Bronchial epithelial cell (primary cell): ENCODE measurements at regions not wholly inside any gene's neighbourhood (a gene's known extent, or its start where the extent isn't known, plus 50 kb on each side); places are given as distances from the start of the nearest gene placed in this dataset.
"Not testable (repeated sequence)": the region's sequence is repeated elsewhere in the genome, so short reads cannot be mapped to it uniquely, and the experiment has no call there.

Source experiments
- DNase-seq: peaks from one replicate; pipeline ENCODE4 v3.0.0-alpha.2; 2010; ENCODE audit warnings: low read depth
- FAIRE-seq: peaks from 2 replicates; lab custom pipeline; 2011; peaks lifted over from hg19 to GRCh38; lab: Jason Lieb, UNC
- H3K27me3 ChIP-seq: 2 replicates; pipeline ENCODE4 v1.5.1; 2011; ENCODE audit warnings: low read length; ENCODE audit not compliant: control insufficient read depth, insufficient read depth
- H3K36me3 ChIP-seq: 2 replicates; pipeline ENCODE4 v1.5.1; 2011; ENCODE audit warnings: low read length; ENCODE audit not compliant: control insufficient read depth, insufficient read depth
- H3K4me3 ChIP-seq: 2 replicates; pipeline ENCODE4 v1.5.1; 2011; ENCODE audit warnings: mild to moderate bottlenecking, low read depth, low read length, control low read depth
- TF ChIP-seq, protein P1 (sequence below): IDR thresholded peaks from 2 replicates; pipeline ENCODE4 v1.5.1; 2011; ENCODE audit warnings: mild to moderate bottlenecking, moderate library complexity, low read length, control low read depth, inconsistent platforms; ENCODE audit not compliant: insufficient read depth, severe bottlenecking

- H3K27me3 ChIP-seq: no peaks in the 10 kb centered on the region
- H3K36me3 ChIP-seq: no peaks in the 10 kb centered on the region
- no peak for FAIRE-seq
- no peak overlapping the region for H3K4me3 ChIP-seq
- TF ChIP-seq, protein P1, sequence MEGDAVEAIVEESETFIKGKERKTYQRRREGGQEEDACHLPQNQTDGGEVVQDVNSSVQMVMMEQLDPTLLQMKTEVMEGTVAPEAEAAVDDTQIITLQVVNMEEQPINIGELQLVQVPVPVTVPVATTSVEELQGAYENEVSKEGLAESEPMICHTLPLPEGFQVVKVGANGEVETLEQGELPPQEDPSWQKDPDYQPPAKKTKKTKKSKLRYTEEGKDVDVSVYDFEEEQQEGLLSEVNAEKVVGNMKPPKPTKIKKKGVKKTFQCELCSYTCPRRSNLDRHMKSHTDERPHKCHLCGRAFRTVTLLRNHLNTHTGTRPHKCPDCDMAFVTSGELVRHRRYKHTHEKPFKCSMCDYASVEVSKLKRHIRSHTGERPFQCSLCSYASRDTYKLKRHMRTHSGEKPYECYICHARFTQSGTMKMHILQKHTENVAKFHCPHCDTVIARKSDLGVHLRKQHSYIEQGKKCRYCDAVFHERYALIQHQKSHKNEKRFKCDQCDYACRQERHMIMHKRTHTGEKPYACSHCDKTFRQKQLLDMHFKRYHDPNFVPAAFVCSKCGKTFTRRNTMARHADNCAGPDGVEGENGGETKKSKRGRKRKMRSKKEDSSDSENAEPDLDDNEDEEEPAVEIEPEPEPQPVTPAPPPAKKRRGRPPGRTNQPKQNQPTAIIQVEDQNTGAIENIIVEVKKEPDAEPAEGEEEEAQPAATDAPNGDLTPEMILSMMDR: no peak
- DNase-seq: no peak
These were observed 395.3 kb upstream of the RUNX1 start for GRCh38 chr21:35444391-35444790.

GRCh38 chr21:35441868-35442582 is 392.9 kb upstream of the RUNX1 start:
- TF ChIP-seq, protein P1: no peak
- Histone ChIP-seq H3K4me3 (no peak overlapping the region), H3K27me3 (no peaks in the 10 kb centered on the region), H3K36me3 (no peaks in the 10 kb centered on the region)
- no peak for DNase-seq
- peak; percentile 72 for FAIRE-seq

- no peak for FAIRE-seq
- Histone ChIP-seq H3K36me3 (no peaks in the 10 kb centered on the region), H3K27me3 (no peaks in the 10 kb centered on the region), H3K4me3 (no peak overlapping the region)
- DNase-seq: peak; percentile 60
- TF ChIP-seq, protein P1: no peak
These were observed 389.7 kb upstream of the RUNX1 start for GRCh38 chr21:35438643-35439404.

DNA sequence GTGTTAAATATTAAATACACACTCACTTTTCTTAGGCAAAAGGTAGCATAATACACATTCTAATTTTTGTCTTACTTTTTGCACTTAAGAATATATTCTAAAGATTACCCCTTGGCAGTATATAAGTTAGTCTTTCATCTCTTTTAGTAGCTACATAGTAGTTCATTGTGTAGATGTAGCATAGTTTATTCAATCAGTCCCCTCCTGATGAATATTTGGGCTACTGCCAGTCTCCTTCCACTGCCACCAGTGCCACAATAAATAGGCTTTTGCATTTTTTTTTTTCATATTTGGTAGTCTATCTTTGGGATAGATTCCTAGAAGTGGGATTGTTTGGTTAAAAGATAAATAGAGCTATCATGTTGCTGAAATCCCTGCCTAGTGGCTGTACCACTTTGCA is 388.8 kb upstream of the RUNX1 start:
- Histone ChIP-seq H3K27me3 (no peaks in the 10 kb centered on the region), H3K4me3 (no peak overlapping the region), H3K36me3 (no peaks in the 10 kb centered on the region)
- TF ChIP-seq, protein P1: no peak
- DNase-seq: no peak
- FAIRE-seq: no peak

DNA sequence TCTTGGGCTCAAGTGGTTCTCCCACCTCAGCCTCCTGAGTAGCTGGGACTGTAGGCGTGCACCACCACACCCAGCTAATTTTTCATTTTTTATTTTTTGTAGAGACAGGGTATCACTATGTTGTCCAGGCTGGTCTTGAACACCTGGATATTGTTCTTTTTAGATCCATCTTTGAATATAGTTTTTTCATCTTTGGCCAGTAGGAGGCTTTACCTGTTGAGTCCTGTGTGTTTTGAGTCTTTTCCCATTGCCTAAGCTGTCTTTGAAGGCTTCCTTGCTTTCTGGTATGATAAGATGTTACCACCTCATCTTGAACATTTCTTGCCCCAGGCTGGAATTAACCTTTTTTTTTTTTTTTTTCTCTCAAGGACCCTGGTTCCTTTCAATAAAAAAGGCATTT is 387.8 kb upstream of the RUNX1 start:
- Histone ChIP-seq H3K4me3 (no peak overlapping the region), H3K27me3 (no peaks in the 10 kb centered on the region), H3K36me3 (no peaks in the 10 kb centered on the region)
- peak; percentile 6 for DNase-seq
- TF ChIP-seq, protein P1: peak; percentile 3
- no peak for FAIRE-seq

- FAIRE-seq, H3K27me3 ChIP-seq, H3K36me3 ChIP-seq, DNase-seq, H3K4me3 ChIP-seq: not testable (repeated sequence)
These were observed 383.5 kb upstream of the RUNX1 start for GRCh38 chr21:35432601-35433000.
